Transverse colon (tissue), 4 donors: ENCODE measurements at regions not wholly inside any gene's neighbourhood (a gene's known extent, or its start where the extent isn't known, plus 50 kb on each side); places are given as distances from the start of the nearest gene placed in this dataset.

Experiments
- CTCF ChIP-seq, 5 experiments: fragments of 200-600 bp in 3 of 5; fragments of 450-650 bp in 2 of 5; sonication (generic) in 3 of 5; IDR thresholded peaks; 1 replicate in 2 of 5; 2 replicates in 3 of 5; pipeline ENCODE4 v1.5.1; 2016 to 2017; ENCODE audit warnings: antibody characterized with exemption in 5 of 5, inconsistent platforms in 3 of 5, mild to moderate bottlenecking in 2 of 5, moderate library complexity in 1 of 5
- EP300 ChIP-seq: sonication (generic); formaldehyde crosslinking; IDR thresholded peaks from one replicate; pipeline ENCODE4 v1.6.1; 2017; ENCODE audit warnings: antibody characterized with exemption, low read depth
- POLR2A ChIP-seq: fragments of 450-650 bp; IDR thresholded peaks from one replicate; pipeline ENCODE4 v1.6.1; 2016; ENCODE audit warnings: antibody characterized with exemption, mild to moderate bottlenecking, moderate library complexity
- POLR2AphosphoS5 ChIP-seq, 3 donors: sonication (generic); formaldehyde crosslinking; IDR thresholded peaks; one replicate each; pipeline ENCODE4 v1.6.1; 2016; ENCODE audit warnings: antibody characterized with exemption in 3 of 3

GRCh38 chr5:61912559-61912958 lies 393.4 kb upstream of the KIF2A start:
- TF ChIP-seq CTCF (IDR thresholded peaks at IDR 0.05) (no peak), POLR2AphosphoS5 (IDR thresholded peaks at IDR 0.05) (no peak), POLR2A (no peak), EP300 (no peak)
